GM19043 (cell line): ENCODE measurements at regions not wholly inside any gene's neighbourhood (a gene's known extent, or its start where the extent isn't known, plus 50 kb on each side); places are given as distances from the start of the nearest gene placed in this dataset.
"Not testable (repeated sequence)": the region's sequence is repeated elsewhere in the genome, so short reads cannot be mapped to it uniquely, and the experiment has no call there.

Experiments used
- ATAC-seq: cut with Tn5 transposase; IDR thresholded peaks from one replicate; pipeline ENCODE4 v1.9.1; 2021; ENCODE audit warnings: low read depth; ENCODE audit not compliant: unreplicated experiment

- no peak for ATAC-seq
Measured at GRCh38 chr10:91745090-91745831, 53.0 kb upstream of the TNKS2 start.

GRCh38 chr10:91743465-91743864 lies 54.8 kb upstream of the TNKS2 start:
- no peak for ATAC-seq

GRCh38 chr10:91742229-91742628 lies 56.0 kb upstream of the TNKS2 start:
- ATAC-seq = no peak

GRCh38 chr10:91741356-91741755 lies 56.9 kb upstream of the TNKS2 start:
- no peak for ATAC-seq

GRCh38 chr10:91740353-91740924 lies 57.8 kb upstream of the TNKS2 start:
- no peak for ATAC-seq

GRCh38 chr10:91732265-91732664 lies 66.0 kb upstream of the TNKS2 start:
- not testable (repeated sequence) for ATAC-seq

GRCh38 chr10:91729339-91729738 lies 68.9 kb upstream of the TNKS2 start:
- ATAC-seq = not testable (repeated sequence)

- no peak for ATAC-seq
Measured at GRCh38 chr10:91726355-91726754, 71.9 kb upstream of the TNKS2 start.

GRCh38 chr10:91724933-91725332 lies 73.3 kb upstream of the TNKS2 start:
- no peak for ATAC-seq

GRCh38 chr10:91713461-91714072 lies 80.7 kb upstream of the PPP1R3C start:
- no peak for ATAC-seq

GRCh38 chr10:91711885-91712680 lies 79.2 kb upstream of the PPP1R3C start:
- ATAC-seq = peak; percentile 74

- no peak for ATAC-seq
Measured at GRCh38 chr10:91709394-91709798, 76.5 kb upstream of the PPP1R3C start.

GRCh38 chr10:91708174-91708861 lies 75.4 kb upstream of the PPP1R3C start:
- no peak for ATAC-seq

GRCh38 chr10:91707236-91707635 lies 74.4 kb upstream of the PPP1R3C start:
- ATAC-seq = no peak

- no peak for ATAC-seq
Measured at GRCh38 chr10:91705948-91706670, 73.2 kb upstream of the PPP1R3C start.

- no peak for ATAC-seq
Measured at GRCh38 chr10:91702620-91703019, 69.7 kb upstream of the PPP1R3C start.

GRCh38 chr10:91700788-91701444 lies 68.0 kb upstream of the PPP1R3C start:
- ATAC-seq = no peak

- ATAC-seq = no peak
Measured at GRCh38 chr10:91700273-91700672, 67.4 kb upstream of the PPP1R3C start.

GRCh38 chr10:91698258-91698657 lies 65.4 kb upstream of the PPP1R3C start:
- no peak for ATAC-seq
